ENCODE measurements at regions not wholly inside any gene's neighbourhood (a gene's known extent, or its start where the extent isn't known, plus 50 kb on each side); places are given as distances from the start of the nearest gene placed in this dataset.

DNA sequence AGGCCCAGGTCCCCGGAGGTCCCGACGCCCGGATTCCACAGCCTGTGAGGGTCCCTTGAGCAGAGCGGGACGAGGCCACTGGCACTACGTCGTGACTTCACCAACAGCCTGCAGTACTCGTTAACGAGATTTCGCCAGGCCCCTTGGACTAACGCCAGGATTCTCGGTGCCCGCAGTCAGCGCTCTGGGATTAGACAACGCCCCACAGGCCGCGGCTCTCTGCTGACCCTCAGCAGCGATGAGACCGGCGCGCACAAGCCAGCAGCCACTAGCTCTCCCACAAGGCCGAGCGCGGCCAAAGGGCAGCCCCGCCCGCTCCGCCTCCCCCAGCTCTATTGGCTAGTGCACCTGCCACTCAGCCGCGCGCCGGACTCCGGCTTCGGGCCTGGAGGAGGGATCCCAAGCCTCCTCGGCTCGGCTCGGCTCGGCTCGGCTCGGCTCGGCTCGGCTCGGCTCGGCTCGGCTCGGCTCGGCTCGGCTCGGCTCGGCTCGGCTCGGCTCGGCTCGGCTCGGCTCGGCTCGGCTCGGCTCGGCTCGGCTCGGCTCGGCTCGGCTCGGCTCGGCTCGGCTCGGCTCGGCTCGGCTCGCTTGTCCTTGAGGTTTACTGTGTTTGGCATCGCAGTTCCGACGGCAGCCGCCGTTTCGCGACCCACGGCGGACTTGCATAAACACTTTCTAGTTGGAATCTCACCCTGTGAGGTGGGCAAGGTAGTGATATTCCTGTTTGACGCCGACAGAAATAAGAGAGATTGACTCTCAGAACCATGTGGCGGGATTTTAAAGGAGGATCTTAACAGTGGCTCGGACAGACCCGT lies 231.7 kb upstream of the SERP2 start:
- Histone ChIP-seq H3K27me3 (ENCODE audit: control insufficient read depth in 1 of 2, insufficient read depth in 2 of 2, low read length in 2 of 2) (no peaks in the 10 kb centered on the region), H3K4me2 (ENCODE audit: low read depth, low read length) (peak overlapping the region; percentile 93), H3K9me3 (ENCODE audit: low read length) (no peaks in the 10 kb centered on the region), H2AFZ (ENCODE audit: low read length) (peak overlapping the region; percentile 95), H3K36me3 (replicated peaks in 1 of 2; ENCODE audit: control insufficient read depth in 1 of 2, insufficient read depth in 2 of 2, low read length in 2 of 2) (no peaks in the 10 kb centered on the region), H3K4me1 (ENCODE audit: insufficient read depth, low read length) (peaks cover 26% of the 10 kb centered on the region), H3K4me3 (replicated peaks in 1 of 3; ENCODE audit: insufficient read depth in 1 of 3, low read depth in 2 of 3, low read length in 3 of 3) (peak overlapping the region; percentile 40 to 73 (median 57)), H3K79me2 (ENCODE audit: insufficient read depth, low read length) (no peaks in the 10 kb centered on the region), H4K20me1 (ENCODE audit: insufficient read depth, low read length) (no peaks in the 10 kb centered on the region), H3K9ac (ENCODE audit: insufficient read depth, low read depth, low read length) (peak overlapping the region; percentile 83), H3K27ac (ENCODE audit: extremely low read length, insufficient read depth, low read length) (peak overlapping the region; percentile 82)
- intact Hi-C loops (cut with micrococcal nuclease; ENCODE audit: unreplicated experiment) (loop anchor here (1.0 to 5.0 kb wide), 2 partner anchors 90 to 294 kb away; no protein-coding TSS in a partner anchor), in situ Hi-C loops (cut with HindIII; ENCODE audit: extremely low pct_ligation_motif_present, low pct_unique_long_range_greater_than_20kb) (no loop called here)
- no TSS peak for BruUV-seq (replicated peaks)
- 6% methylated on average over 15 of the region's 84 CpGs for WGBS (ENCODE audit: low lambda C conversion rate)
- ChIA-PET POLR2A (interaction anchor here (0.7 to 1.1 kb wide), 8 partner anchors 10 to 306 kb away, joined by 3 to 17 read pairs (median 4); no protein-coding TSS in a partner anchor), CTCF (ENCODE audit: low intra/inter-chr PET ratio, low total read pairs) (no interaction called here)
- peak; percentile 100 for ATAC-seq
- no peak for FAIRE-seq
- DNase-seq (ENCODE audit: low spot score), result peak; percentile 89
- peak; percentile 88; the same call in 1 of the 2 replicates for TF ChIP-seq ZNF557 (CRISPR knock-in tag; IDR thresholded peaks at IDR 0.05)
- TF ChIP-seq, protein P1, sequence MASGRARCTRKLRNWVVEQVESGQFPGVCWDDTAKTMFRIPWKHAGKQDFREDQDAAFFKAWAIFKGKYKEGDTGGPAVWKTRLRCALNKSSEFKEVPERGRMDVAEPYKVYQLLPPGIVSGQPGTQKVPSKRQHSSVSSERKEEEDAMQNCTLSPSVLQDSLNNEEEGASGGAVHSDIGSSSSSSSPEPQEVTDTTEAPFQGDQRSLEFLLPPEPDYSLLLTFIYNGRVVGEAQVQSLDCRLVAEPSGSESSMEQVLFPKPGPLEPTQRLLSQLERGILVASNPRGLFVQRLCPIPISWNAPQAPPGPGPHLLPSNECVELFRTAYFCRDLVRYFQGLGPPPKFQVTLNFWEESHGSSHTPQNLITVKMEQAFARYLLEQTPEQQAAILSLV (CRISPR knock-in tag; IDR thresholded peaks at IDR 0.05; ENCODE audit: borderline replicate concordance), result peak; percentile 84
- TF ChIP-seq, protein P2, sequence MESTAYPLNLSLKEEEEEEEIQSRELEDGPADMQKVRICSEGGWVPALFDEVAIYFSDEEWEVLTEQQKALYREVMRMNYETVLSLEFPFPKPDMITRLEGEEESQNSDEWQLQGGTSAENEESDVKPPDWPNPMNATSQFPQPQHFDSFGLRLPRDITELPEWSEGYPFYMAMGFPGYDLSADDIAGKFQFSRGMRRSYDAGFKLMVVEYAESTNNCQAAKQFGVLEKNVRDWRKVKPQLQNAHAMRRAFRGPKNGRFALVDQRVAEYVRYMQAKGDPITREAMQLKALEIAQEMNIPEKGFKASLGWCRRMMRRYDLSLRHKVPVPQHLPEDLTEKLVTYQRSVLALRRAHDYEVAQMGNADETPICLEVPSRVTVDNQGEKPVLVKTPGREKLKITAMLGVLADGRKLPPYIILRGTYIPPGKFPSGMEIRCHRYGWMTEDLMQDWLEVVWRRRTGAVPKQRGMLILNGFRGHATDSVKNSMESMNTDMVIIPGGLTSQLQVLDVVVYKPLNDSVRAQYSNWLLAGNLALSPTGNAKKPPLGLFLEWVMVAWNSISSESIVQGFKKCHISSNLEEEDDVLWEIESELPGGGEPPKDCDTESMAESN (CRISPR knock-in tag; conservative IDR thresholded peaks at IDR 0.05), result peak; percentile 80; the same call in 1 of the 2 replicates
- TF ChIP-seq NFIC (IDR thresholded peaks at IDR 0.05; ENCODE audit: low read length), result no peak
- TF ChIP-seq DNMT3B (CRISPR knock-in tag; conservative IDR thresholded peaks at IDR 0.05), result no peak
- TF ChIP-seq ARNT2 (CRISPR knock-in tag; IDR thresholded peaks at IDR 0.05; ENCODE audit: low read depth), result peak; percentile 76; the same call in 1 of the 2 replicates
- no peak for TF ChIP-seq ARNT (IDR thresholded peaks at IDR 0.05)
- peak; percentile 68; the same call in 1 of the 2 replicates for TF ChIP-seq DMAP1 (CRISPR knock-in tag; IDR thresholded peaks at IDR 0.05)
- TF ChIP-seq ELF4 (CRISPR knock-in tag; IDR thresholded peaks at IDR 0.05; ENCODE audit: borderline replicate concordance), result no peak
- 0 out of 2 replicates have a peak, but pooled peaks have one; percentile 32 for TF ChIP-seq JUN (CRISPR knock-in tag; IDR thresholded peaks at IDR 0.05)
- TF ChIP-seq HNRNPL (IDR thresholded peaks at IDR 0.05; ENCODE audit: low read depth, low read length), result 0 out of 2 replicates have a peak, but pooled peaks have one; percentile 64
- TF ChIP-seq, protein P3, sequence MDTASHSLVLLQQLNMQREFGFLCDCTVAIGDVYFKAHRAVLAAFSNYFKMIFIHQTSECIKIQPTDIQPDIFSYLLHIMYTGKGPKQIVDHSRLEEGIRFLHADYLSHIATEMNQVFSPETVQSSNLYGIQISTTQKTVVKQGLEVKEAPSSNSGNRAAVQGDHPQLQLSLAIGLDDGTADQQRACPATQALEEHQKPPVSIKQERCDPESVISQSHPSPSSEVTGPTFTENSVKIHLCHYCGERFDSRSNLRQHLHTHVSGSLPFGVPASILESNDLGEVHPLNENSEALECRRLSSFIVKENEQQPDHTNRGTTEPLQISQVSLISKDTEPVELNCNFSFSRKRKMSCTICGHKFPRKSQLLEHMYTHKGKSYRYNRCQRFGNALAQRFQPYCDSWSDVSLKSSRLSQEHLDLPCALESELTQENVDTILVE (CRISPR knock-in tag; IDR thresholded peaks at IDR 0.05), result peak; percentile 88
- peak; percentile 95 for TF ChIP-seq POLR2G (IDR thresholded peaks at IDR 0.05; ENCODE audit: low read depth, low read length)
- peak; percentile 56; the same call in 1 of the 2 replicates for TF ChIP-seq ZNF766 (CRISPR knock-in tag; IDR thresholded peaks at IDR 0.05; ENCODE audit: borderline replicate concordance)
- TF ChIP-seq FOXM1 (CRISPR knock-in tag; IDR thresholded peaks at IDR 0.05), result no peak
- no peak for TF ChIP-seq FOXK2 (IDR thresholded peaks at IDR 0.05)
